SJSA1 (cell line): ENCODE measurements at regions not wholly inside any gene's neighbourhood (a gene's known extent, or its start where the extent isn't known, plus 50 kb on each side); places are given as distances from the start of the nearest gene placed in this dataset.

Source experiments
- DNase-seq, 2 experiments: peaks; one replicate each; pipeline ENCODE4 v3.0.0-alpha.2; 2015 to 2020; ENCODE audit warnings: low spot score in 2 of 2, low read depth in 1 of 2
- H3K27ac ChIP-seq: fragments of 250-450 bp; sonication (Bioruptor Pico); 2 replicates; pipeline ENCODE4 v1.5.1; 2020; ENCODE audit warnings: mild to moderate bottlenecking, moderate library complexity
- H3K27me3 ChIP-seq: fragments of 250-450 bp; sonication (Bioruptor Pico); replicated peaks from 2 replicates; pipeline ENCODE4 v1.5.1; 2020; ENCODE audit warnings: mild to moderate bottlenecking, moderate library complexity
- H3K36me3 ChIP-seq: fragments of 250-450 bp; sonication (Bioruptor Pico); 2 replicates; pipeline ENCODE4 v1.5.1; 2020; ENCODE audit warnings: mild to moderate bottlenecking
- H3K4me1 ChIP-seq: fragments of 250-450 bp; sonication (Bioruptor Pico); replicated peaks from 2 replicates; pipeline ENCODE4 v1.6.1; 2021; ENCODE audit warnings: mild to moderate bottlenecking
- H3K4me3 ChIP-seq: fragments of 250-450 bp; sonication (Bioruptor Pico); 2 replicates; pipeline ENCODE4 v1.5.1; 2020; ENCODE audit warnings: mild to moderate bottlenecking
- H3K9me3 ChIP-seq: fragments of 250-450 bp; sonication (Bioruptor Pico); replicated peaks from 2 replicates; pipeline ENCODE4 v1.5.1; 2020; ENCODE audit warnings: mild to moderate bottlenecking

DNA sequence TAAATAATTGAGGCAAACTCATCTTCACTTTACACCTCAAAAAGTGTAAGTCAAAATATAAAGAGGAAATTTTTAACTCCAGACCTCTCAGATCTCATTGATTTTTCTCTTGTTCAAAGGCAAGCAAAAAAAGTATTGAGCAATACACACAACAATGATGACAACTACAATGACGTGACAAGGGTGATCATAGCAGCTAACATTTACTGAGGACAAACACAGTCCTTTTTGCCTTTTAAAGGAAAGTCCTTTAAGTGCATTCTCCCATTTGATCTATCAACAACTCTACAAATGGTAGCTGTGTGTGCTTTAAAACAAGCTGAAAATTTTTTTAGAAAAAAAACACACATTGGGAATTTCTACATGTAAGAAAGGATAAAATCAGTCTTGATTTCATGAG is 123.5 kb upstream of the CTAGE1 start:
- DNase-seq: no peak
- H3K4me3 ChIP-seq: no peak overlapping the region
- no peak overlapping the region for H3K27ac ChIP-seq
- peaks cover 24% of the 10 kb centered on the region for H3K4me1 ChIP-seq
- H3K9me3 ChIP-seq: no peaks in the 10 kb centered on the region
- H3K36me3 ChIP-seq: no peaks in the 10 kb centered on the region
- no peaks in the 10 kb centered on the region for H3K27me3 ChIP-seq

DNA sequence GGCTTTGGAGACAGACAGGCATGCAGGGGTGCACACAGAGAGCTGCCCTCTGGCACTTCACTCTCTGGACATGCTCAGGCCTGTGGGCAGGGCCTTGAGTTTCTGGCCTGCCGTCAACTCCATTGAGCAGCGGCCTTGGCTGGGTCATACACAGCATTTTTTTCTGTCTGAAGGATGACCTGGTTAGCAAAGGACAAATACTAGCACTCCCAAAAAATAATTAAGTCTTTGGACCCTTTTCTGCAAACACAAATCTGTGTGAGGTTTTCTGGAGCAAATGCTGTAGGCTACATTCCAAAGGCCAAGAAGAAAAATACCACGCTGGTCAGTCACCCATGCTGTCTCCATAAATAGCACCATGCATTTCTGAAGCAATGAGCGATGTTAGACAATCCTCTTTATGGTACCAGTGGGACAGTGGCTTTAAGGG is 124.7 kb upstream of the CTAGE1 start:
- H3K27ac ChIP-seq: no peak overlapping the region
- no peaks in the 10 kb centered on the region for H3K27me3 ChIP-seq
- H3K4me3 ChIP-seq: no peak overlapping the region
- H3K36me3 ChIP-seq: no peaks in the 10 kb centered on the region
- peaks cover 23% of the 10 kb centered on the region for H3K4me1 ChIP-seq
- no peaks in the 10 kb centered on the region for H3K9me3 ChIP-seq
- peak in 1 of 2 experiments; percentile 65 for DNase-seq

DNA sequence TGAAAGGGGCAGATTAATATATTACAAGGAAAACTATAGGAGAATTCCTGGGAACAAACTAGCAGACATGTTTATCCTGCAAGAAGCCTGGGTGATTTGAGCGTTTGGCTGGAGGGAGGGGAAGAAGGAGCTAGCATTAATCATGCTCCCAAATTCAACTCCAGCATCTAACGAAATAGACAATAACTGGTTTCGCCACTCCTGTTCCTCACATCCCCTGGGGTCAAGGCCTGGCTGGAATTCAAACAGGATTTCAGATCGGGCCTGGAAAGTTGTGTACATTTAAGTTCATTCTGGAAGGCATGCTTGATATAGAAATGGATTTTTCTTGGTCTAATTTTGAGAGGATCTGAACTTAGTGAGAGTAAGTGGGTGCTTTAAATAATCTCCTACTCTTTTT is 126.1 kb upstream of the CTAGE1 start:
- no peaks in the 10 kb centered on the region for H3K36me3 ChIP-seq
- no peaks in the 10 kb centered on the region for H3K9me3 ChIP-seq
- peaks cover 35% of the 10 kb centered on the region for H3K4me1 ChIP-seq
- no peak overlapping the region for H3K4me3 ChIP-seq
- H3K27me3 ChIP-seq: no peaks in the 10 kb centered on the region
- no peak overlapping the region for H3K27ac ChIP-seq
- DNase-seq: no peak

DNA sequence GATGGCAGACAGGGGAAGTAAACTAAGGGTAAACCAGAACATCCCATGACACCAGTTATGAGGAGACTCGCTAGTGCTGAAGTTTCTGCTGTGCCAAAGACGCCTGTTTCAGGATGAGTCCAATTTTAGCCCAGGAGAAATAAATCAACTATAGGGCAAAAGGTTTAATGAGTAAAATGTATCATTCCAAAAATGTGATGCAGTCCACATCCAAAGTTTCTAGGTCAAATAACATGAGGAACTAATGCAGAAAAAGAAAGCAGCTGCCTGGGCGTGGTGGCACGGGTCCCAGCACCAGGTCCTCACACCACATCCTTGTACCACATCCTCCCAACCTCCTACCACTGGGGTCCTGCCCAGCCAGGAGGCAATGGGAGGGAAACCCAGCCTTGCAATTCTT is 126.9 kb upstream of the CTAGE1 start:
- no peak for DNase-seq
- Histone ChIP-seq H3K27ac (no peak overlapping the region), H3K36me3 (no peaks in the 10 kb centered on the region), H3K4me3 (no peak overlapping the region), H3K4me1 (peaks cover 35% of the 10 kb centered on the region), H3K27me3 (no peaks in the 10 kb centered on the region), H3K9me3 (no peaks in the 10 kb centered on the region)

DNA sequence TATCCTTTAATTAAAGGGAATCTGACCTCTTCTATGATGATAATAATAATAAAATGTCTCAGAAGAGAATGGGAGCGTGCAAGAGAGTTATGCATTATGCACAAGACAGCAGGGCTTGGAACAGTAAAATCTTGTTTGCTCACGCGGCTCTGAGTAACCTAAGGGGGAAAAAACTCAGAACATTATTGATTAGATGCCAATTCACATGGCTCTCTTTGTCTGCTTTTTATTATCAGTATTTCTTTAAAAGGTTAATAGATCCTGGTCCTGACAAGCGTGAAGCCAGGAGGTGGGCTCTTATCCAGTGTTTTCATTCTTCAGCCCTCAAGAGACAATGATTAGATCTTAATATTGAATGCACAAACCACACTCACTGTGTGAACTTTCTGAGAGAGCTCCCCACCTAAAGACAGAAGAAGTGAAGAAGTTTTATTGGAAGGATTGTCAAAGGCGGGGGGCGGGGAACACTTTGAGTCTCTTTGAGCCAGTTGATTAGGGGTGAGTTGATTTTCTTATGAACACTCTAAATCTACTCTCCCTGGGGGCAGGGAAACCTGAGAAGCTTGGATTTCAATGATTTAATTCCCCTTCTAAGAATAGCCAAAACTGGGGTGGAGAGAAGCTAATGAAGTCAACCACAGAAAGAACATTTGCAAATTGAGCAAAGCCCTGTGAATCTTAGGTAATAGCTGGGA is 127.5 kb upstream of the CTAGE1 start:
- H3K27me3 ChIP-seq: no peaks in the 10 kb centered on the region
- H3K36me3 ChIP-seq: no peaks in the 10 kb centered on the region
- H3K4me3 ChIP-seq: no peak overlapping the region
- H3K27ac ChIP-seq: no peak overlapping the region
- H3K4me1 ChIP-seq: peaks cover 35% of the 10 kb centered on the region
- DNase-seq: no peak
- no peaks in the 10 kb centered on the region for H3K9me3 ChIP-seq

DNA sequence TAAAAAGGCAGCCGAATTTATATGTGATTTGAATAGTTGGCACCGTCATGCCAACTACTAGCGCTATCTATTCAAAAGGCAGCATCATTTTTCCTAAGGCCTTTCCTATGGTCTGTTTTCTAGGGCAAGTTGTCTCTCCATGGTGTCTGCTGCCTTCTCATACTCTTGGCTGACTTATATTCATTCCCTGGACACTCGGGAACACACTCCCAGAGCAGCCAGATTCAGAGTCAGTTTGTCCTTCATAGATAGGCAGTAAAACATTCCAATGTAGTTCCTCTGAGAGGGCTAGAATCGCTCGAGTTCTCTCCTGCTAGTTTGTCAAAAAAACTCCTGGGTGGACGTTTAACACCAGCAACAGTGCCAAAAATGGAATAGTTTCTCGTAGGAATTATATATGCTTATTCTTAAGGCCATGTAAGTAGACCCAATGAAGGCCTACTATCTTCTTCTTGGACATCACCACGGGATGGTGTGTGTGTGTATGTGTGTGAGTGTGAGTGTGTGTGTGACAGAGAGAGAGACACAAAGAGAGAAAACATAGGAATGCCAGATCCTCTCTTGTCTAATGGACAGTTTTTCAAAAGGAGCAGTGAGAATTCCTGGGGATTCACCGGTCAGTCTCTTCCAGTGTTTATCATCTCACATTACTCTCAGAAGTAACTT is 129.3 kb upstream of the CTAGE1 start:
- no peaks in the 10 kb centered on the region for H3K9me3 ChIP-seq
- H3K27ac ChIP-seq: peak overlapping the region; percentile 50
- H3K36me3 ChIP-seq: no peaks in the 10 kb centered on the region
- no peak overlapping the region for H3K4me3 ChIP-seq
- no peaks in the 10 kb centered on the region for H3K27me3 ChIP-seq
- H3K4me1 ChIP-seq: peaks cover 42% of the 10 kb centered on the region
- DNase-seq: no peak

DNA sequence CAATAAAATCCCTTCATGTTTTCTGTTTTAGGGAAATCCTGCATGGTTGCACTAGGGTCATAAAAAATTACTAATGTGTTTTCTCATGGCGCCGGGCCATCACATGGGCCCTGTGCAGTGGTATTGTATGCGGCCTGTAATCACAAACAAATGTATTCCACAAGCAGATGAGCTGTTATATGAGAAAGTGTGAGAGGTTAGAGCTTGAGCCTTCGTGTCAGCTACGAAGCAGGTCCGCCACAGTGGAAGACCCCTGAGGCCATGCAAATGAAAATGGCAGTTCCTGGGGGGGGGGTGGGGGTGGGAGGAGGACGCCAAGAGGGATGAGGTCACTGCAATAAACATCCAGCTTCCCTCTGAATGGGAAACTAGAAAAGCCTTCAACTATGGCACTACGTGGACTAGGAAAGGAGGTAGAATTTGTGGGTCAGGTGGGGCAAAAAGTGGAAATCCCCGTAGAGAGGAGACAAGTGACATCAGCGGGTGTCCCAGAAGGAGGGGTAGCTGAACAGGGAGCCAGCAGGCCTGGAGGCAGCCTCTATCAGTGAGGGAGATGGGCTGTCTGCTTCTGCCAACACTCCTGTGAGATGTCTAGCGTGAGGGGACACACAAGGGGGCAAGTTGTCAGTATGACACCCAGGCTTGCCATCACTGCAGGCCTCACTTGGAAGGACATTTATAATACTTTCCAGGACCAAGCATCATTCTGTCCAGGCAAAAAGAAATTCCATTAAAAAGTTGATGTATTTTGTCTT is 130.3 kb upstream of the CTAGE1 start:
- Histone ChIP-seq H3K36me3 (no peaks in the 10 kb centered on the region), H3K9me3 (no peaks in the 10 kb centered on the region), H3K27me3 (no peaks in the 10 kb centered on the region), H3K4me3 (no peak overlapping the region), H3K4me1 (peaks cover 42% of the 10 kb centered on the region), H3K27ac (peak overlapping the region; percentile 50)
- peak in 1 of 2 experiments; percentile 39 for DNase-seq

DNA sequence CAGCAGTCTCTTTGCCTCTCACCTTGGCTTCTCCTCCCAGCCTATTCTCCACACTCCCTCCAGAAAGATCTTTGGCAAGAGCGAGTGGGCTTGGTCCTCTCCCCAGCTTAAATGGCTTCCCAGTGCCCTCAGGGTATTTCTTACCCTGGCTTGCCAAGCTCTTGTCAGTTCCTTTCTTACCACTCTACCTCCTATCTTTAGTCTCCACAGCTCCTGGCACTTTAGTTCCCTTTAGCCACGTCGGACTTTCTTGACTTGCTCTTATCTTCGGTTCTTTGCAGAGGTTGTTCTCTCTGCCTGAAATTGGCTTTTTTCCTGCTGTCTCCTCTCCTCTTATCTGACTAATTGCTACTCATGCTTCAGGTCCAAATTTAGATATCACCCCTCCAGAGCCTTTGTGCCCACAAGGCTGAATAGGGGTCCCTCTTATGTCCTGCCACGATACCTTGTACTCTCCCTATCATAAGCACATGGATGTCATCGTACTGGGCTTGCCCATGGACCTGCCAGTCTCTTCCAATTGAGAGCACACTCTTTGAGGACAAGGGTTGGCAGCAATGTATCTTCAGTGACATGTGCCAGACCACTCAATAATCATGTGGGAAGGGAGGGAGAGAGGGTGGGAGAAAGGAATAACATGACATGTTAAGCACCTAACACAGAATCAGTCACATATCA is 131.7 kb upstream of the CTAGE1 start:
- Histone ChIP-seq H3K27ac (no peak overlapping the region), H3K36me3 (no peaks in the 10 kb centered on the region), H3K4me1 (peaks cover 43% of the 10 kb centered on the region), H3K4me3 (no peak overlapping the region), H3K9me3 (no peaks in the 10 kb centered on the region), H3K27me3 (no peaks in the 10 kb centered on the region)
- DNase-seq: no peak

DNA sequence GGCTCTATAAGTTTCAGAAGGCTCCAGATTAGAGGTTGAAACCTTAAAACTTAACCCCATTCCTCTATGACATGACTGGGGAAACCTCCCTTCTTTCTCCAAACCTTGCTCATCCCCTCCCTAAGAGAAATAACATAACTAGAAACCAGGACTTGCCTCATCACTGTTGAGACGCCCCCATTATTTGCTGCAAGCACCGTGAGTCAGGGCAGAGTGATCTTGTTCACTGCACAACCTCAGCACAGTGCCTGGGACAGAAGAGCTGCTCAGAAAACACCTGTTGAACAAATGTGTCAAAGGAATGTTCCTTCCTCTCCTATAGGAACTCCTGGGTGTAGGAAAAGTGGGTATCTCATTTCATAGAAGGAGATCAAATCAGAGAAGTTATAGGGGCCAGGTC is 132.7 kb upstream of the CTAGE1 start:
- Histone ChIP-seq H3K27me3 (no peaks in the 10 kb centered on the region), H3K27ac (peak overlapping the region; percentile 86), H3K9me3 (no peaks in the 10 kb centered on the region), H3K4me1 (peaks cover 43% of the 10 kb centered on the region), H3K36me3 (no peaks in the 10 kb centered on the region), H3K4me3 (no peak overlapping the region)
- no peak for DNase-seq

DNA sequence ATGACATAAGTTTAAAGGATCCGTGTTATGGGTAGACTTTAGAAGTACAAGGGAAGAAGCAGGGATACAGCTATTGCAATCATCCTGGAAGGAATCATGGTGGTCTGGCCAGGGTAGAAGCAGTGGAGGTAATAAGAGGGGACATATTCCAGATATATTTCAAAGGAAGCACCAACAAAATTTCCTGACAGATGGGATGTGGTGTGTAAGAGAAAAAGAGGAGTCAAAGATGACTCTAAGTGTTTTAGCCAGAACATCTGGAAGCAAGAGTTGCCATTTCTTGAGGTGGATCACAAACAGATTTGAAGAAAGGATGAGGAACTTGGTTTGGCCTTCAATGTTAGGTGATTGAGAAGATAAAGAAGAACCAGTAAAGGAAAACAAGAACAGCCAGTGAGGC is 133.1 kb upstream of the CTAGE1 start:
- peaks cover 43% of the 10 kb centered on the region for H3K4me1 ChIP-seq
- no peaks in the 10 kb centered on the region for H3K27me3 ChIP-seq
- no peaks in the 10 kb centered on the region for H3K9me3 ChIP-seq
- no peaks in the 10 kb centered on the region for H3K36me3 ChIP-seq
- no peak overlapping the region for H3K4me3 ChIP-seq
- peak in 1 of 2 experiments; percentile 40 for DNase-seq
- peak overlapping the region; percentile 86 for H3K27ac ChIP-seq

DNA sequence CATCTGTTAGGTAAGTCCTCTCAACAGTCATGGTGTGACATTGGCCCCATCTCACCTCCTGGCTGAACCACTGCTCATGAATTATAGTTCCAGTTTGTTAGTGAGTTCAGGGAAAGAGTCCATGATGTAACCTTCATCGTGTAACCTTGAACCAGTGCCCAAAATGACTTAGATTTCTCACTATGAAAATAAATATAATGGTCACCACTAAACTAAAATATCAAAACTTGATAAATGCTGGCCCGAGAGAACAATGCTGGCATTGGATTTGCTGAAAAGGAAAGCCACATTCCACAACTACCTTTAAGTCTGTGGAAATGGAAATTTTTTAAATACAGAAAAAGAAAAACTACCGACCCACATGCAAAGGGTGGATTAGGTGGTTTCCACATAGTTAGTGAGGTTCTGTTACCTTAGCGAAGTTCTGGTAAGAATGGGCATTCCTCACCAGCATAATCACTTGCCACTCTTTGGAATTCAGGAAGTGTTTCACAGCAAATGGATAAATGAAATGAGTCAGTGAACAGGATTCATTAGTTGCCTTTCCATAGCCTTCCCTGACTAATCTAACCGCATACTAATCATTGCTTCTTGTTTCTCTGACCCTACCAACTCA is 133.9 kb upstream of the CTAGE1 start:
- Histone ChIP-seq H3K4me1 (peaks cover 49% of the 10 kb centered on the region), H3K4me3 (no peak overlapping the region), H3K27me3 (no peaks in the 10 kb centered on the region), H3K27ac (peak overlapping the region; percentile 86), H3K9me3 (no peaks in the 10 kb centered on the region), H3K36me3 (no peaks in the 10 kb centered on the region)
- DNase-seq: peak; percentile 59 to 90

DNA sequence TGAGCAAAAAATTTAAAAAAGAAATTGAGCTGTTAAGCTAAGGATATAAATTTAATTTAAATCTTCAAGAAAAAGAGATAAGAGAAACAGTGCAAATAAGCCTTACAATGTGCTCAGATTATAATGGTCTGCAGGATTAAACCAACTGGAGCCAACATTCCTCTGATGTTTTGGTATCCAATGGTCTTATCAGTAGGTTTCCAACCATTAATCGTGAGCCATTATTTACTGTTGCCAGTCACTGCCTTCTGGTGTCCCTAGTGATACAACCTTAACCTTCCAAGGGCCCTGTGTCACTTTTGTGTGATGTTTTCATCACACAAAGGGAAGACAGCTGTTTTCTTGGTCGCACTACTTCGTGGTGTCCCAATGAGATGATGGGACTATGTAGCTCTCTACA is 134.5 kb upstream of the CTAGE1 start:
- no peaks in the 10 kb centered on the region for H3K9me3 ChIP-seq
- no peaks in the 10 kb centered on the region for H3K36me3 ChIP-seq
- peak overlapping the region; percentile 86 for H3K27ac ChIP-seq
- H3K4me3 ChIP-seq: no peak overlapping the region
- H3K27me3 ChIP-seq: no peaks in the 10 kb centered on the region
- no peak for DNase-seq
- peaks cover 51% of the 10 kb centered on the region for H3K4me1 ChIP-seq

DNA sequence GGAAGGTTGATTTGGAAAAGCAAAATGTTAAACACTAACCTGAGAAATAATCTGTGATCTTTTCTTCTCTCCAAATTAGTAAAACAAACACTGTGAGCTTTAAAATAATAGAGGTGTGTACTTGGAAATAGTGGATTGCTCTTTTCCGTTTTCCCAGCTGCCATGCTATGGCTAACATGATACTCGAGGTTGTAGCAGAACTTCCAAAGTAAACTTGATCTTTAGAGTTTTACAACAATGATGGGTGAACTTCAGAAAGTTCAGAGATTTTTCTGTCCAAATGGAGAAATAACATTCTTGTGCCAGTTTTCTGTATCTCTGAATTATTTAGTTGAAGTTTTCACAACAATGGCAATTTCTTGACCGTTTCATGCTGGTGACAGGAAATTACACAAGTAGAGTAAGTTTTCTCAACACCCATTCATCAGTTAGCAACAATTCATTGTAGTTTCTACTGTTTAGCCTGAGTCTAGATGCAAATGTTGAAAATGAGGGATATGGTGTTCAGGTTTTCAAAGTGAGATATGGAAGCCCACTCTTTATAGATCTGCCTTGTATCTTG is 135.3 kb upstream of the CTAGE1 start:
- DNase-seq: no peak
- Histone ChIP-seq H3K4me3 (no peak overlapping the region), H3K9me3 (no peaks in the 10 kb centered on the region), H3K36me3 (no peaks in the 10 kb centered on the region), H3K27ac (peak overlapping the region; percentile 86), H3K4me1 (peaks cover 52% of the 10 kb centered on the region), H3K27me3 (no peaks in the 10 kb centered on the region)
